H9 (cell line): ENCODE measurements at regions not wholly inside any gene's neighbourhood (a gene's known extent, or its start where the extent isn't known, plus 50 kb on each side); places are given as distances from the start of the nearest gene placed in this dataset.

Experiments
- DNase-seq: peaks from one replicate; pipeline ENCODE4 v3.0.0-alpha.2; 2017
- H2AFZ ChIP-seq: one replicate; pipeline ENCODE4 v1.6.1; 2013; ENCODE audit warnings: mild to moderate bottlenecking, low read length, control low read depth, moderate library complexity
- H2AK5ac ChIP-seq: 2 replicates; pipeline ENCODE4 v1.6.1; 2013; ENCODE audit warnings: low read length, control low read depth, mixed read lengths; ENCODE audit not compliant: insufficient read length
- H2BK120ac ChIP-seq: one replicate; pipeline ENCODE4 v1.6.1; 2013; ENCODE audit warnings: low read depth, mild to moderate bottlenecking, low read length, control low read depth, inconsistent platforms; ENCODE audit not compliant: poor library complexity, severe bottlenecking
- H2BK12ac ChIP-seq: 2 replicates; pipeline ENCODE4 v1.6.1; 2013; ENCODE audit warnings: low read length, control low read depth, mixed read lengths, low read depth; ENCODE audit not compliant: insufficient read length
- H2BK15ac ChIP-seq: 2 replicates; pipeline ENCODE4 v1.6.1; 2013; ENCODE audit warnings: low read depth, low read length, control low read depth
- H2BK20ac ChIP-seq: one replicate; pipeline ENCODE4 v1.6.1; 2013; ENCODE audit warnings: low read depth, mild to moderate bottlenecking, low read length, control low read depth, inconsistent platforms; ENCODE audit not compliant: poor library complexity, severe bottlenecking
- H2BK5ac ChIP-seq: 2 replicates; pipeline ENCODE4 v1.6.1; 2013; ENCODE audit warnings: low read length, control low read depth, mixed read lengths; ENCODE audit not compliant: insufficient read length
- H3K14ac ChIP-seq: 2 replicates; pipeline ENCODE4 v1.6.1; 2013; ENCODE audit warnings: low read length, control low read depth; ENCODE audit not compliant: insufficient read depth
- H3K18ac ChIP-seq: 2 replicates; pipeline ENCODE4 v1.6.1; 2013; ENCODE audit warnings: low read depth, mild to moderate bottlenecking, mixed read lengths, low read length, control low read depth; ENCODE audit not compliant: insufficient read length
- H3K23ac ChIP-seq: 2 replicates; pipeline ENCODE4 v1.6.1; 2013; ENCODE audit warnings: low read length, control low read depth, mixed read lengths, low read depth; ENCODE audit not compliant: insufficient read length
- H3K23me2 ChIP-seq: 2 replicates; pipeline ENCODE4 v1.6.1; 2013; ENCODE audit warnings: low read depth, mild to moderate bottlenecking, mixed read lengths, low read length, control low read depth; ENCODE audit not compliant: insufficient read length, poor library complexity, severe bottlenecking
- H3K27ac ChIP-seq: 2 replicates; pipeline ENCODE4 v1.5.1; 2013; ENCODE audit warnings: low read length, control low read depth, mixed read lengths, low read depth; ENCODE audit not compliant: insufficient read length
- H3K27me3 ChIP-seq: 2 replicates; pipeline ENCODE4 v1.6.1; 2013; ENCODE audit warnings: low read length, control low read depth, inconsistent platforms; ENCODE audit not compliant: insufficient read depth
- H3K4ac ChIP-seq: 2 replicates; pipeline ENCODE4 v1.6.1; 2013; ENCODE audit warnings: low read depth, mild to moderate bottlenecking, control low read depth, inconsistent platforms, low read length, moderate library complexity
- H3K4me1 ChIP-seq: 2 replicates; pipeline ENCODE4 v1.6.1; 2013; ENCODE audit warnings: low read length, control low read depth, inconsistent platforms; ENCODE audit not compliant: insufficient read depth
- H3K4me2 ChIP-seq: 2 replicates; pipeline ENCODE4 v1.6.1; 2013; ENCODE audit warnings: low read length, control low read depth, mixed read lengths; ENCODE audit not compliant: insufficient read length, insufficient read depth
- H3K56ac ChIP-seq: 2 replicates; pipeline ENCODE4 v1.6.1; 2013; ENCODE audit warnings: low read depth, mild to moderate bottlenecking, mixed read lengths, low read length, control low read depth; ENCODE audit not compliant: insufficient read length
- H3K79me1 ChIP-seq: 2 replicates; pipeline ENCODE4 v1.6.1; 2013; ENCODE audit warnings: low read depth, mild to moderate bottlenecking, moderate library complexity, low read length, control low read depth, inconsistent platforms; ENCODE audit not compliant: insufficient read depth, poor library complexity, severe bottlenecking
- H3K79me2 ChIP-seq: 2 replicates; pipeline ENCODE4 v1.6.1; 2013; ENCODE audit warnings: low read length, control low read depth, inconsistent platforms; ENCODE audit not compliant: insufficient read depth
- H3K9ac ChIP-seq: 2 replicates; pipeline ENCODE4 v1.6.1; 2013; ENCODE audit warnings: low read length, control low read depth, mixed read lengths; ENCODE audit not compliant: insufficient read length; ENCODE audit errors: extremely low read depth
- H3K9me3 ChIP-seq: one replicate; pipeline ENCODE4 v1.6.1; 2013; ENCODE audit warnings: low read depth, low read length, inconsistent platforms; ENCODE audit not compliant: control insufficient read depth
- H3T11ph ChIP-seq: one replicate; pipeline ENCODE4 v1.6.1; 2013; ENCODE audit warnings: mild to moderate bottlenecking, low read length, control low read depth, inconsistent platforms
- H4K20me1 ChIP-seq: one replicate; pipeline ENCODE4 v1.6.1; 2013; ENCODE audit not compliant: control insufficient read depth, insufficient read length, insufficient read depth
- H4K5ac ChIP-seq: 2 replicates; pipeline ENCODE4 v1.6.1; 2013; ENCODE audit warnings: low read depth, mild to moderate bottlenecking, mixed read lengths, low read length, control low read depth; ENCODE audit not compliant: insufficient read length
- H4K8ac ChIP-seq: replicated peaks from 2 replicates; pipeline ENCODE4 v1.6.1; 2013; ENCODE audit warnings: low read length, control low read depth, mixed read lengths, low read depth; ENCODE audit not compliant: insufficient read length
- H4K91ac ChIP-seq: 2 replicates; pipeline ENCODE4 v1.6.1; 2013; ENCODE audit warnings: low read depth, mild to moderate bottlenecking, moderate library complexity, mixed read lengths, low read length, control low read depth; ENCODE audit not compliant: insufficient read length
- H3K27ac Mint-ChIP-seq, 3 experiments: 2 replicates in 2 of 3; 3 replicates in 1 of 3; pipeline ENCODE4 v1.8.0; 2020 to 2021; ENCODE audit warnings: mixed read lengths in 3 of 3, mild to moderate bottlenecking in 1 of 3, moderate library complexity in 1 of 3
- H3K27me3 Mint-ChIP-seq: 2 replicates; pipeline ENCODE4 v1.8.0; 2021; ENCODE audit warnings: low read depth, mild to moderate bottlenecking, moderate library complexity, mixed read lengths
- H3K36me3 Mint-ChIP-seq, 3 experiments: 2 replicates in 2 of 3; 3 replicates in 1 of 3; pipeline ENCODE4 v1.8.0; 2020 to 2021; ENCODE audit warnings: low read depth in 3 of 3, mixed read lengths in 3 of 3; ENCODE audit not compliant: insufficient read depth in 1 of 3
- H3K4me1 Mint-ChIP-seq, 2 experiments: 2 replicates each; pipeline ENCODE4 v1.8.0; 2020; ENCODE audit warnings: mixed read lengths in 2 of 2
- H3K4me3 Mint-ChIP-seq, 2 experiments: 2 replicates in 1 of 2; 3 replicates in 1 of 2; pipeline ENCODE4 v1.8.0; 2020 to 2021; ENCODE audit warnings: mild to moderate bottlenecking in 2 of 2, mixed read lengths in 2 of 2, moderate library complexity in 1 of 2
- H3K9me3 Mint-ChIP-seq, 2 experiments: 2 replicates in 1 of 2; 3 replicates in 1 of 2; pipeline ENCODE4 v1.8.0; 2020; ENCODE audit warnings: mild to moderate bottlenecking in 2 of 2, mixed read lengths in 2 of 2, moderate library complexity in 1 of 2
- CTCF ChIP-seq: fragments of 200-600 bp; sonication (generic); conservative IDR thresholded peaks from 3 replicates; pipeline ENCODE4 v1.8.0; 2021; ENCODE audit warnings: antibody characterized with exemption, mild to moderate bottlenecking
- WGBS: extraction: QIAGEN DNeasy Blood & Tissue Kit; methylation state at CpG from one replicate; pipeline ENCODE4 v1.1.7; 2013; ENCODE audit warnings: missing lambda C conversion rate, low lambda C conversion rate, mixed read lengths; ENCODE audit not compliant: insufficient read length; ENCODE audit errors: extremely low coverage; 5-methylcytosine and 5-hydroxymethylcytosine counted together

GRCh38 chr7:12779947-12780346, 92.5 kb downstream of the ARL4A start:
- no peak overlapping the region for H3K27ac ChIP-seq
- no peak overlapping the region for H4K5ac ChIP-seq
- H3K27ac Mint-ChIP-seq = no peak overlapping the region
- no CpG with 5 or more reads among the region's 3 CpGs for WGBS
- no peak overlapping the region for H3K56ac ChIP-seq
- no peaks in the 10 kb centered on the region for H3K4me1 Mint-ChIP-seq
- no peaks in the 10 kb centered on the region for H3K36me3 Mint-ChIP-seq
- no peak overlapping the region for H2BK12ac ChIP-seq
- no peak overlapping the region for H2BK5ac ChIP-seq
- H3T11ph ChIP-seq = no peak overlapping the region
- H3K9me3 Mint-ChIP-seq = no peaks in the 10 kb centered on the region
- no peak for TF ChIP-seq CTCF
- H2BK120ac ChIP-seq = no peak overlapping the region
- H3K9ac ChIP-seq = no peak overlapping the region
- H3K4me1 ChIP-seq = no peaks in the 10 kb centered on the region
- no peaks in the 10 kb centered on the region for H3K23me2 ChIP-seq
- DNase-seq = no peak
- H4K91ac ChIP-seq = no peak overlapping the region
- no peaks in the 10 kb centered on the region for H3K79me1 ChIP-seq
- no peak overlapping the region for H2AFZ ChIP-seq
- no peak overlapping the region for H2BK15ac ChIP-seq
- no peaks in the 10 kb centered on the region for H3K27me3 Mint-ChIP-seq
- H3K23ac ChIP-seq = no peak overlapping the region
- H3K27me3 ChIP-seq = no peaks in the 10 kb centered on the region
- H3K14ac ChIP-seq = no peak overlapping the region
- no peaks in the 10 kb centered on the region for H3K79me2 ChIP-seq
- H3K4ac ChIP-seq = no peak overlapping the region
- H3K9me3 ChIP-seq = no peaks in the 10 kb centered on the region
- H3K4me2 ChIP-seq = no peak overlapping the region
- H4K20me1 ChIP-seq = no peaks in the 10 kb centered on the region
- H2BK20ac ChIP-seq = no peak overlapping the region
- H3K4me3 Mint-ChIP-seq = no peak overlapping the region
- H2AK5ac ChIP-seq = no peak overlapping the region
- no peak overlapping the region for H3K18ac ChIP-seq
- H4K8ac ChIP-seq = no peak overlapping the region
